WI38 (cell line): ENCODE measurements at regions not wholly inside any gene's neighbourhood (a gene's known extent, or its start where the extent isn't known, plus 50 kb on each side); places are given as distances from the start of the nearest gene placed in this dataset.

Experiments used
- H3K4me3 ChIP-seq: 2 replicates; pipeline ENCODE4 v1.5.1; 2011; ENCODE audit warnings: low read depth, mild to moderate bottlenecking, control low read depth, low read length
- CTCF ChIP-seq: IDR thresholded peaks from 2 replicates; pipeline ENCODE4 v1.5.1; 2012; ENCODE audit warnings: low read depth, mild to moderate bottlenecking, control low read depth, low read length

- H3K4me3 ChIP-seq = no peak overlapping the region
- TF ChIP-seq CTCF = no peak
Observed at GRCh38 chr20:48454671-48455490, 372.9 kb downstream of the PREX1 start.

GRCh38 chr20:48453477-48454093 lies 374.2 kb downstream of the PREX1 start:
- H3K4me3 ChIP-seq = no peak overlapping the region
- TF ChIP-seq CTCF = no peak

GRCh38 chr20:48451401-48451800 lies 376.4 kb downstream of the PREX1 start:
- no peak overlapping the region for H3K4me3 ChIP-seq
- no peak for TF ChIP-seq CTCF

- TF ChIP-seq CTCF = no peak
- no peak overlapping the region for H3K4me3 ChIP-seq
Observed at GRCh38 chr20:48448666-48449600, 378.9 kb downstream of the PREX1 start.

GRCh38 chr20:48447456-48447855 lies 380.3 kb downstream of the PREX1 start:
- no peak for TF ChIP-seq CTCF
- no peak overlapping the region for H3K4me3 ChIP-seq

GRCh38 chr20:48445827-48446226 lies 382.0 kb downstream of the PREX1 start:
- no peak overlapping the region for H3K4me3 ChIP-seq
- no peak for TF ChIP-seq CTCF
